ENCODE measurements at regions not wholly inside any gene's neighbourhood (a gene's known extent, or its start where the extent isn't known, plus 50 kb on each side); places are given as distances from the start of the nearest gene placed in this dataset.
"Not testable (repeated sequence)": the region's sequence is repeated elsewhere in the genome, so short reads cannot be mapped to it uniquely, and the experiment has no call there.

DNA sequence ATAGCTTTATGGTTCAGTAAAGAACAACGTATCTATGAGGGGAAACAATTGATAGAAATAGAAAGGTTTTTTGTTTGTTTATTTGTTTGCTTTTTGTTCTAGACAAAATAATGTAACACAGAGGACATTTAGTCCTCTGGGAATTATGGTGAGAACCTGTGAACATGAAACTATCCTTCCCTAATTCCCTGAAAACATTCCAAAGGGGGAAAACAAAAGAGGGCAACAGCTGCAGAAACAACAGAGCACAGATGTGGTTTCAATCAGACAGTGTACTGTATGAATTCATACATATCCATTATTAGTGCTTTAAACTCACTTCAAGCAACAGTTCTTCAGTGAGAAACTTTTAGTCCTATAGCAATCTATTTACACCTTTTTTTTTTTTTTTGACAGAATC, 1489.8 kb upstream of the C9orf72 start:
- DNase-seq = no peak

DNA sequence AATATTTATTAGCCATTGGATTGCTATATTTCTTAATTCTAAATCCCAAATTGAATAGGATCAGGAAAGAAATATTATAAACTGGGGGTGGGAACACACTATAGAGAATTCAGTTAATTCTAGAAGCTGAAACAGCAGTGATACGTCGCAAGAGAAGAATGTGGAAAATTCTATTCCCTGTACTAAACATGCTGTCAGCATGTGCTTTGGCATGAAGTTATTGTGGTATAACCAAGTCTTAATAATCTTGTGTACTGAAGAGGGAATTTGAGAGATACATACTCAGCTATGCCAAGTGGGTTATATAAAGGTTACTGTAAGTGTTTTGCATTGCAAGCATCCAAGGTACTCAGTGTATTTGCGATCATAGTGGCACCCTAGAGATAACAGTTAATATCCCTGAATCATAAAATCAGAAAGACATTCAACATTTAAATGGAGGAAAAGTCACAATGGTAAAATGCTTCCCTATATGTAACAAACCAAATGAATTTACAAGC, 1492.9 kb upstream of the C9orf72 start:
- DNase-seq = no peak

DNA sequence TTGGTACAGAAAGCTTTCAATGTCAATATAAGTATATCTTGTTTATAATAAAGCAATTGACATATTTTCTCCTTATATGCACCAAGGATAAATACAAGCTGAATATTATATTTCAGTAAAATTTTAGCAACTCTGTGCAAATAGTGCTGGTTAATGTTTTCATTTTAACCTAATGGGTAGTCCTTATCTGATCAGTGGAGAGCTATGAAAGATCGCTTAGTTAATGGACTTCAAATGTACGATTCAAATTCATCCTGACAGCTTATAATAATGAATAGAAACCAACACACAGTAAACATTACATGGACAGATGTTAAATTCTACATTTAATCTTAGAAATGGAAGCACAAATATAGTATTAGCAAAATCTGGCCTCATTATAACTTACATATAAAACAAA, 1495.2 kb upstream of the C9orf72 start:
- no peak for DNase-seq

GRCh38 chr9:29069376-29069775, 1496.1 kb upstream of the C9orf72 start:
- DNase-seq = no peak

- DNase-seq = no peak
Measured at GRCh38 chr9:29078063-29078666, 1504.9 kb upstream of the C9orf72 start.

GRCh38 chr9:29100762-29101161, 1527.5 kb upstream of the C9orf72 start:
- no peak for DNase-seq

GRCh38 chr9:29104166-29104565, 1530.9 kb upstream of the C9orf72 start:
- not testable (repeated sequence) for DNase-seq

GRCh38 chr9:29118555-29118954, 1545.3 kb upstream of the C9orf72 start:
- DNase-seq = no peak

DNA sequence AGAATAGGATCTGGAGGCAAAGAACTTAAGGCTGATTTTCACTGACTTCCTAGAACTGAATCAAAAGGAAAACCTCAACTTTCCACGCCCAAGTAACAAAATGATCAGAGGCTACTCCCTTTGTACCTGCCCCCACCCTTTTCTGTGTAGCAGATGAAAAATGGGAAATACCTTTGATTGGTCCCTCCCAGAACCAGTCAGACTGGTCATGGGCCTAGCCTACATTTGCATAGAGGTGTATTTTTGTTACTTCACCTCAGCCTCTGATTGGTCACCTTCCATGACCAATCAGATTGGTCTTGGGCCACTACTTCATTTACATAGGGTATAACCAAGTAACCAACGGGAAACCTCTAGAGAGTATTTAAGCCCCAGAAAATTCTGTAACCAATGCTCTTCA, 1553.5 kb upstream of the C9orf72 start:
- DNase-seq = no peak

DNA sequence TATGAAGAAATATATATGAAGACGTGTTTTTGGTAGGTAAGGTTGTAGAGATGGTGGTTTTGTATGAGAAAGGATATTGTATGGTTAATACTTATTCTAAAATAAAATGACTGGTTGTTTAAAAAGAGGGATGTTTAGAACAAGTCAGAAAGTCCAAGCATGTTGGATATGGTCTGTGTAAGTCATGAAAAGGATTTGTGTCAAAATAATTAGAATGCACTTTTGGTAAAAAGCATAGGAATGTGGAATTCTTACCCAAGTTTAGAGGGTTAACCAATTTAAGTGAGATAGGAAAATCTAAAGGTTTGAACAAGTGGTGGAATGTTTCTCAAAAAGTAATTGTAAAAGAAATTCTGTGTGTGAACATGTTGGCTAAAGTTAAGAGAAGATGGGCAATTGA, 1556.5 kb upstream of the C9orf72 start:
- DNase-seq = no peak

- no peak for DNase-seq
Measured at GRCh38 chr9:29144476-29144875, 1571.2 kb upstream of the C9orf72 start.

DNA sequence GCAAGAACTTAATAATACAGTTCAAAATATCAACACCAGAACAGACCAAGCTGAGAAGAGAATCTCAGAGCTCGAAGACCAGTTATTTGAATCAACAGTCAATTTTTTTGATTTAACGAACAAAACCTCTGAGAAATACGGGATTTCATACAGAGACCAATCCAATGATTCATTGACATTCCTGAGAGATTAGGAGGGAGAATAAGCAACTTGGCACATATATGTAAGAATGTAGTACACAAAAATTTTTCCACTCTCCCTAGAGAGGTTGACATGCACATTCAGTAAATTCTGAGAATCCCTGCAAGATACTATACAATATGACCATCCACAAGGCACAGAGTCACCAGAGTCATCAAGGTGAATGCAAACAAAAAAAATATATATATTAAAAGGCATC, 1577.3 kb upstream of the C9orf72 start:
- DNase-seq = no peak

- no peak for DNase-seq
Measured at GRCh38 chr9:29160763-29161353, 1587.6 kb upstream of the C9orf72 start.

GRCh38 chr9:29174136-29174535, 1600.9 kb upstream of the C9orf72 start:
- no peak for DNase-seq

DNA sequence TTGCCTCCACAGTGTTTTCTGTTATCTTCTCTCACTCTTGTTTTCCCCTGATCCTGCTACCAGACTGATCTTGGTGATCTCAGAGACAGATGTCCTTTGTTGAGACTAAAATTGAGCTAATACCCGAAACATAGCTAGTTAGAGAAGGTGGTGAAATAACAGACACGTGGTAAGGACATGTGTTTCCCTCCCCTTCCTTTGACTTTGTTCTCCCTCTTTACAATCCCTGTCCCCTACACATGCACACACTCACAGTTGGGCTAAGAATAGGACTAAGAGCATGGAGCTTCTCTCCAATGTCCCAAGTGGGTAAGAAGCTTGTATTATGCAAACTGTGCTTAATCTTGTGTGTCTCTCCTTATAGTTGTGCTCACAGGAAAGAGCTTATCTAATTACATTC, 1603.0 kb upstream of the C9orf72 start:
- DNase-seq = no peak

GRCh38 chr9:29176786-29177185, 1603.5 kb upstream of the C9orf72 start:
- DNase-seq = no peak

DNA sequence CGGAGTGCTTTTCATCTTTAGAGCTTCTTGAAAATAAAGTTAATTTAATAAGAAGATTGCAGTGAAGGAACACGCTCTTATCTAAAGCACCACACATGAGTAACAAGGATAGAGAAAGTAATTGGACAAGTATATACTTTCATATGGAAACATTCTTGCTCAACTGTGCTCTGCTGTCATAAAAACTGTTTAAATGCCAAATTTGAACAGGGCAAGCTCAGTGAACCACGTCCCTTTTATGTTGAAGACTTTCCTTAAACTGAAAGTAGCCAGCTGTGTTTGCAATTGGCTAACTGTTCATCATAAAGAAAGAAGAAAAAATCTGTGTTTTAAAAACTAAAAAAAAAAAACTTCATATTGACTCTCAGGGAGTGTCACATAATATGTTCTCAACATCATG, 1610.7 kb upstream of the C9orf72 start:
- no peak for DNase-seq

- DNase-seq = not testable (repeated sequence)
Measured at GRCh38 chr9:29188771-29189170, 1615.5 kb upstream of the C9orf72 start.

DNA sequence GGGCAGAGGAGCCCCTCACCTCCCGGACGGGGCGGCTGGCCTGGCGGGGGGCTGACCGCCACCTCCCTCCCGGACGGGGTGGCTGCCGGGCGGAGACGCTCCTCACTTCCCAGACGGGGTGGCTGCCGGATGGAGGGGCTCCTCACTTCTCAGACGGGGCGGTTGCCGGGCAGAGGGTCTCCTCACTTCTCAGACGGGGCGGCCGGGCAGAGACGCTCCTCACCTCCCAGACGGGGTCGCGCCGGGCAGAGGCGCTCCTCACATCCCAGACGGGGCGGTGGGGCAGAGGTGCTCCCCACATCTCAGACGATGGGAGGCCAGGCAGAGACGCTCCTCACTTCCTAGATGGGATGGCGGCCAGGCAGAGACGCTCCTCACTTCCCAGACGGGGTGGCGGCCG, 1615.9 kb upstream of the C9orf72 start:
- DNase-seq = not testable (repeated sequence)

GRCh38 chr9:29198861-29199260, 1625.6 kb upstream of the C9orf72 start:
- DNase-seq = no peak

- no peak for DNase-seq
Measured at GRCh38 chr9:29199975-29200374, 1626.7 kb upstream of the C9orf72 start.

DNA sequence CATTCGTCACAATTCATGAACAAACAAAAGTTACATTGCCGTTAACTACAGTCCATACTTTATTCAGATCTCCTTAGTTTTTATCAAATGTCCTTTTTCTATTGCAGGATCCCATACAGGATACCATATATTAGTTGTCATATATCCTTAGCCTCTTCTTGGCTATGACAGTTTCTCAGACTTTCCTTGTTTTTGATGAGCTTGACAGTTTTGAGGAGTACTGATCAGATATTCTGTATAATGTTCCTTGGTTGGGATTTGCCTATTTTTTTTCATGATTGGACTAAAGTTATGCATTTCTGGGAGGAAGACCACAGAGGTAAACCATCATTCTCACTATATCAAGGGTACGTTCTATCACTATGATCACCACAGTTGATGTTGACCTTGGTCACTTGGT, 1627.4 kb upstream of the C9orf72 start:
- DNase-seq = no peak

DNA sequence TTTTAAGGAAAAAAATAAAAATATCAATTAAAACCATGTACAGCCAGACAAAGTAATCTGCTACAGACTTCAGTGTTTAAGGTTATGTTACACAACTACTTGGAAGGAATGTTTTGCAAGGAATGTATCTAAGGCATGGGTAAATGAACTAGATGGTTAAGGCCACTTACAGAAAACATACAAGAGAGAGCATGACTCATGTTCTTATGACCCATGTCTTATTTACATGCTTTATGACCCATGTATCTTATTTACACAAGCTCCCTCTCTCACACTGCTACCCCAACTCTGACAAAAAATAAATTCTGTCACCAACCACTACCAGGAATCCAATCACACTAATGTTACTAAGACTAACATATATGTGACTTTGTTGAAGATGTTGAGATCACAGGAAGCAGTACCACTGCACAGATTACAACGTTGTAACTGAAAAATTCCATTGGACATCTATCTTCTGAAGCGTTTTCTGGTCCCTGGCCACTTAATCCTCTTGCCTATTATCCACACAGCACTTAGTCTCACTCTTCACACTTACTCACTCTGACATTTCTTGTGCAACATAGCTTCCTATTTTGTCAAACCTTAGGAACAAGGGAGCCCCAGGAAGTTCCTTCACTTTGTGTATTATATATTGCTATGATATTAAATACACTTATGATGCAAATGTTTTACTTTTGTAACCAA, 1630.1 kb upstream of the C9orf72 start:
- no peak for DNase-seq

DNA sequence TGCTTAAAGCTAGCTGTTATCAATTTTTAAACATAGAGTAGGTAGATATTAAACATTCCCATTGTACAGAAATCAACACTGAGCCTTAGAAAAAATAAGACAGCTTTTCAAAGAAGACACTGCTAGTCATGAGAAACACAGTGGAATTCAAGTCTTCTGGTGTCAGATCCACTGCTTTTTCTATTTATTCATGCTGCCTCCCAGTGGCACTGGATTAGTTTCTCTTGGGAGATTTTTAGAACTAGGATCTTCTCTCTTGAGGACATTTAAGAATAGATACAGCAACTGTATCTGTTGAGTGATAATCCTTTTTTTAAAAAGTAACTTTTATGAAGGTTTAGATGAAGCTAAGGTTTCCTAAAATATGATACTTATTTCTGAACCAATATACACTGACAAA, 1635.4 kb upstream of the C9orf72 start:
- DNase-seq = no peak
